ENCODE measurements at regions not wholly inside any gene's neighbourhood (a gene's known extent, or its start where the extent isn't known, plus 50 kb on each side); places are given as distances from the start of the nearest gene placed in this dataset.

- DNase-seq: no peak
- in situ Hi-C loops (cut with MboI; ENCODE audit: low pct_unique_long_range_greater_than_20kb, low sequenced_read_pairs): no loop called here
Measured at GRCh38 chr5:152277936-152278335, 127.1 kb downstream of the NMUR2 start.

GRCh38 chr5:152274224-152274623 lies 130.9 kb downstream of the NMUR2 start:
- DNase-seq: no peak
- in situ Hi-C loops (cut with MboI; ENCODE audit: low pct_unique_long_range_greater_than_20kb, low sequenced_read_pairs): no loop called here

GRCh38 chr5:152271420-152271819 lies 133.7 kb downstream of the NMUR2 start:
- DNase-seq: peak; percentile 11

GRCh38 chr5:152270096-152270495 lies 135.0 kb downstream of the NMUR2 start:
- in situ Hi-C loops (cut with MboI; ENCODE audit: low pct_unique_long_range_greater_than_20kb, low sequenced_read_pairs): no loop called here
- no peak for DNase-seq

More at GRCh38 chr5:152271420-152271819, 133.7 kb downstream of the NMUR2 start:
- in situ Hi-C loops (cut with MboI; ENCODE audit: low pct_unique_long_range_greater_than_20kb, low sequenced_read_pairs): no loop called here

GRCh38 chr5:152269533-152269932 lies 135.5 kb downstream of the NMUR2 start:
- in situ Hi-C loops (cut with MboI; ENCODE audit: low pct_unique_long_range_greater_than_20kb, low sequenced_read_pairs): no loop called here
- no peak for DNase-seq

- in situ Hi-C loops (cut with MboI; ENCODE audit: low pct_unique_long_range_greater_than_20kb, low sequenced_read_pairs): no loop called here
- no peak for DNase-seq
Measured at GRCh38 chr5:152264645-152265254, 140.3 kb downstream of the NMUR2 start.

- in situ Hi-C loops (cut with MboI; ENCODE audit: low pct_unique_long_range_greater_than_20kb, low sequenced_read_pairs): no loop called here
- DNase-seq: no peak
Measured at GRCh38 chr5:152262667-152263066, 142.4 kb downstream of the NMUR2 start.

GRCh38 chr5:152260940-152261339 lies 144.1 kb downstream of the NMUR2 start:
- DNase-seq: no peak
- in situ Hi-C loops (cut with MboI; ENCODE audit: low pct_unique_long_range_greater_than_20kb, low sequenced_read_pairs): no loop called here

- in situ Hi-C loops (cut with MboI; ENCODE audit: low pct_unique_long_range_greater_than_20kb, low sequenced_read_pairs): no loop called here
- DNase-seq: no peak
Measured at GRCh38 chr5:152259702-152260101, 145.4 kb downstream of the NMUR2 start.

- in situ Hi-C loops (cut with MboI; ENCODE audit: low pct_unique_long_range_greater_than_20kb, low sequenced_read_pairs): no loop called here
- DNase-seq: no peak
Measured at GRCh38 chr5:152256580-152256979, 148.5 kb downstream of the NMUR2 start.

GRCh38 chr5:152255411-152255810 lies 149.7 kb downstream of the NMUR2 start:
- DNase-seq: no peak
- in situ Hi-C loops (cut with MboI; ENCODE audit: low pct_unique_long_range_greater_than_20kb, low sequenced_read_pairs): no loop called here

GRCh38 chr5:152247850-152248385 lies 157.2 kb downstream of the NMUR2 start:
- in situ Hi-C loops (cut with MboI; ENCODE audit: low pct_unique_long_range_greater_than_20kb, low sequenced_read_pairs): no loop called here
- DNase-seq: no peak

- peak; percentile 12 for DNase-seq
- in situ Hi-C loops (cut with MboI; ENCODE audit: low pct_unique_long_range_greater_than_20kb, low sequenced_read_pairs): no loop called here
Measured at GRCh38 chr5:152246401-152246800, 158.7 kb downstream of the NMUR2 start.

- in situ Hi-C loops (cut with MboI; ENCODE audit: low pct_unique_long_range_greater_than_20kb, low sequenced_read_pairs): no loop called here
- DNase-seq: no peak
Measured at GRCh38 chr5:152237531-152237930, 167.5 kb downstream of the NMUR2 start.

- in situ Hi-C loops (cut with MboI; ENCODE audit: low pct_unique_long_range_greater_than_20kb, low sequenced_read_pairs): no loop called here
Measured at GRCh38 chr5:152226191-152226590, 178.9 kb downstream of the NMUR2 start.

GRCh38 chr5:152221721-152222629 lies 183.1 kb downstream of the NMUR2 start:
- no peak for DNase-seq
- in situ Hi-C loops (cut with MboI; ENCODE audit: low pct_unique_long_range_greater_than_20kb, low sequenced_read_pairs): no loop called here

More at GRCh38 chr5:152226191-152226590, 178.9 kb downstream of the NMUR2 start:
- no peak for DNase-seq

GRCh38 chr5:152218694-152219093 lies 186.4 kb downstream of the NMUR2 start:
- no peak for DNase-seq
- in situ Hi-C loops (cut with MboI; ENCODE audit: low pct_unique_long_range_greater_than_20kb, low sequenced_read_pairs): no loop called here

GRCh38 chr5:152205804-152206203 lies 199.3 kb downstream of the NMUR2 start:
- in situ Hi-C loops (cut with MboI; ENCODE audit: low pct_unique_long_range_greater_than_20kb, low sequenced_read_pairs): no loop called here
- DNase-seq: no peak

GRCh38 chr5:152202321-152202720 lies 202.8 kb downstream of the NMUR2 start:
- no peak for DNase-seq
- in situ Hi-C loops (cut with MboI; ENCODE audit: low pct_unique_long_range_greater_than_20kb, low sequenced_read_pairs): no loop called here

GRCh38 chr5:152193391-152194107 lies 211.5 kb downstream of the NMUR2 start:
- in situ Hi-C loops (cut with MboI; ENCODE audit: low pct_unique_long_range_greater_than_20kb, low sequenced_read_pairs): no loop called here
- no peak for DNase-seq
